Gastroesophageal sphincter (tissue), 3 donors: ENCODE measurements at regions not wholly inside any gene's neighbourhood (a gene's known extent, or its start where the extent isn't known, plus 50 kb on each side); places are given as distances from the start of the nearest gene placed in this dataset.

Source experiments
- EP300 ChIP-seq: sonication (generic); formaldehyde crosslinking; IDR thresholded peaks from one replicate; pipeline ENCODE4 v1.6.1; 2017; ENCODE audit warnings: antibody characterized with exemption, mild to moderate bottlenecking
- POLR2A ChIP-seq, 2 donors: fragments of 450-650 bp; IDR thresholded peaks; one replicate each; pipeline ENCODE4 v1.6.1; 2017; ENCODE audit warnings: antibody characterized with exemption in 2 of 2, mild to moderate bottlenecking in 2 of 2, moderate library complexity in 1 of 2
- POLR2AphosphoS5 ChIP-seq: sonication (generic); formaldehyde crosslinking; IDR thresholded peaks from one replicate; pipeline ENCODE4 v1.6.1; 2017; ENCODE audit warnings: antibody characterized with exemption
- TF ChIP-seq, protein P1 (sequence below), 4 experiments: fragments of 200-600 bp in 2 of 4; fragments of 450-650 bp in 2 of 4; sonication (generic) in 1 of 4; IDR thresholded peaks; one replicate each; pipeline ENCODE4 v1.5.1; 2017 to 2019; ENCODE audit warnings: antibody characterized with exemption in 4 of 4, mild to moderate bottlenecking in 2 of 4, moderate library complexity in 2 of 4

DNA sequence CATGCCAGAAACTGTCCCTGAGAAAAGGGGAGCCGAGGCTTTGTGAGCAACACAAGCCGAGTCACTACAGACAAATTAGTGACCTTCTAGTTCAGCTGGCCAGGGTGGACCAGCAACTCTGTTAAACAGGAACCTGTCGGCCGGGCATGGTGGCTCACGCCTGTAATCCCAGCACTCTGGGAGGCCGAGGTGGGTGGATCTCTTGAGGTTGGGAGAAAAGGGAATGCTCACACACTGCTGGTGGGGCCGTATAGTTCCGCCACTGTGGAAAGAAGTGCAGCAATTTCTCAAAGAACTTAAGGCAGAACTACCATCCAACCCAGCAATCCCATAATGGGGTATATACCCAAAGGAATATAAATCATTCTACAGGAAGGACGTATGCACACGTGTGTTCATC is 67.8 kb downstream of the C16orf95 start:
- TF ChIP-seq POLR2AphosphoS5 (no peak), POLR2A (IDR thresholded peaks at IDR 0.05) (no peak), EP300 (no peak)
- TF ChIP-seq, protein P1, sequence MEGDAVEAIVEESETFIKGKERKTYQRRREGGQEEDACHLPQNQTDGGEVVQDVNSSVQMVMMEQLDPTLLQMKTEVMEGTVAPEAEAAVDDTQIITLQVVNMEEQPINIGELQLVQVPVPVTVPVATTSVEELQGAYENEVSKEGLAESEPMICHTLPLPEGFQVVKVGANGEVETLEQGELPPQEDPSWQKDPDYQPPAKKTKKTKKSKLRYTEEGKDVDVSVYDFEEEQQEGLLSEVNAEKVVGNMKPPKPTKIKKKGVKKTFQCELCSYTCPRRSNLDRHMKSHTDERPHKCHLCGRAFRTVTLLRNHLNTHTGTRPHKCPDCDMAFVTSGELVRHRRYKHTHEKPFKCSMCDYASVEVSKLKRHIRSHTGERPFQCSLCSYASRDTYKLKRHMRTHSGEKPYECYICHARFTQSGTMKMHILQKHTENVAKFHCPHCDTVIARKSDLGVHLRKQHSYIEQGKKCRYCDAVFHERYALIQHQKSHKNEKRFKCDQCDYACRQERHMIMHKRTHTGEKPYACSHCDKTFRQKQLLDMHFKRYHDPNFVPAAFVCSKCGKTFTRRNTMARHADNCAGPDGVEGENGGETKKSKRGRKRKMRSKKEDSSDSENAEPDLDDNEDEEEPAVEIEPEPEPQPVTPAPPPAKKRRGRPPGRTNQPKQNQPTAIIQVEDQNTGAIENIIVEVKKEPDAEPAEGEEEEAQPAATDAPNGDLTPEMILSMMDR (IDR thresholded peaks at IDR 0.05): no peak
